HG02885 (cell line): ENCODE measurements at regions not wholly inside any gene's neighbourhood (a gene's known extent, or its start where the extent isn't known, plus 50 kb on each side); places are given as distances from the start of the nearest gene placed in this dataset.
"Not testable (repeated sequence)": the region's sequence is repeated elsewhere in the genome, so short reads cannot be mapped to it uniquely, and the experiment has no call there.

Experiments
- ATAC-seq: cut with Tn5 transposase; IDR thresholded peaks from one replicate; pipeline ENCODE4 v1.9.1; 2021; ENCODE audit warnings: mild to moderate bottlenecking; ENCODE audit not compliant: unreplicated experiment, poor library complexity

DNA sequence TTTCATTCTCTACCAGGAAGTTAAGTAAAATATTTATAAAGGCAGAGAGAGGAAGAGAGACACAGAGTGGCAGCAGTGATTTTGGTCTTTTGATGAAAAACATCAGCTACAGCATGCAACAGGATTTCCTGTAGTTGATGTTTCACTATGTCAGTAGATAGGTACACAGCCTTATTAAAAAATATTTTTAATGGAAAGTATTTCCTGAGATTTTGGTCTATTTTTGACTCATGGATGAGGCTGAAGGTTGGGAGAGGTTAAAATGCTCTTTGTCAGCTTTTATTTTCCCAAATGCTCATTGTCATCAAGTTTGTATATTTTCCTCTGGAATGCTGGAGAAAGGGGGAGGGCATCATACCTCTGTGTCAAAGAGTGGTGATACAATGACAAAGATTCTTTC is 1112.5 kb downstream of the CBLN2 start:
- ATAC-seq, result no peak

- ATAC-seq, result no peak
Measured at GRCh38 chr18:71431171-71431570, 1113.0 kb downstream of the CBLN2 start.

GRCh38 chr18:71426441-71426840 is 1117.7 kb downstream of the CBLN2 start:
- no peak for ATAC-seq

GRCh38 chr18:71405169-71405809 is 1116.4 kb downstream of the SOCS6 start:
- ATAC-seq, result no peak

DNA sequence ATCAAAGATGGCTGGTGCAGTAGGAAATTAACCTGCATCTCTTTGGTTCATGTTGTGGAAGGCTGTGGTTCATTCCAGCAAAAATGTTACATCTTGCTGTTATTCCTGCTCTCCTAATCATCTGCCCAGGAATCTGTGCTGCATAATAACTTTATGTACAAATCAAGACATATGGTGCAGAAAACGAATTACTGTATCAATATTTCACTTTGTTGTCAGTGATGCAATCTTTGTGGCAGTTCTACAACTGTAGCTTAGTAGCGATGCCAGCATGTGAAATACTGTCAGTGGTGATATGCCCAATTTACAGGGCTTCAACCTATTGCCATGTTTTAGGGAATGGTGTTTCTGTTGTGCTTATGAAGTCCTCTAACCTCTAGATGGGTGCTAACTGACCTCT is 1114.7 kb downstream of the SOCS6 start:
- ATAC-seq, result no peak

DNA sequence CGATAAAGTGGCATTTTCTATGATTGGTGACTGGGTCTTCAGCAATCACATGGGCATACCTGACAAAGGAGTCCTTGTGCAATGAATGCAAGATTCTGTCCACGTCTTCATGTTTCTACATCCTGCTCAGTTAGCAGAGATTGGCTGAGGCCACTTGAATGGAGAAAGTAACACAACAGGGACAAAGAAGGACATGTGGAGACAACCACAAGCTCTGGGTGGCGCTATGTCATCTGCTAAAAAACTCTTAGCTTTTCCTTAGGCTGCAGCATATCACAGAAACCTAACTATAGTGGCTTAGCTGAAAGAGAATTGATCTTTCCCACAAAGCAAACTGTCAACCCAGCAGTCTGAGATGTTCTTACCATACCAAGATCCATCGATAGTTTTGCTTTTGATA is 1109.7 kb downstream of the SOCS6 start:
- no peak for ATAC-seq

- no peak for ATAC-seq
Measured at GRCh38 chr18:71388148-71388547, 1099.3 kb downstream of the SOCS6 start.

DNA sequence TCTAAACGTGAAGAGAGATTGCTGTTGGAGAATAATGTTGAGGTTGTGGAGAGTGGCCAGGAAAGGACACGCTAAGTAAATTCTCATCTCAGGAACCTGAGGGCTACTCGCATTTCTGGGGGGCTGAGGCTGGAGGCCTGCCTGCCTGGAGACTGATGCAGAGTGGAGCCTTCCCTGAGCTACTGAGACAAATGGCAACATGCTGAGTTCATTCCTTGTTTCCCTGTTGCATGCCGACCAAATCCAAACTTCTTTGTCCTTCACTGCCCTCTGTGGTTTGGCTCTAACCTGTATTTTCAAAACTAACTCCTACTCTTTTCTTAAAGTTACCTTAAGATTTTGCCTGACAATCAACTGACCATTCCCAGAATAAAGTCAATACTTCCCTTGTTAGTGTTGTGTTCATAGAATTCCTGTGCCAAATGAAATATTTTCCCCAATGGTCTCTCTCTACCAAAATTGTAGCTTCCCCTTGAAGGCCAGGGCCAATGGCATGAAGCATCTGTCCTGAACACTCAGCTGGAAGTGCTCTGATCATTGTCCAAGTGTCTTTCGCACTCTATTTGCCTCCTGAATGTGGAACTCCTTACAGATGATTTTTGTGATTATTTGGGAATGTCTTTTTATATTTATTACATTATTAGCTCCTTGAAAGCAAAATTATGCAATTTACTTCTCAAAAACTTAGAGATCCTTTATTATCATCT is 1085.6 kb downstream of the SOCS6 start:
- ATAC-seq, result no peak

- ATAC-seq, result no peak
Measured at GRCh38 chr18:71371951-71372605, 1083.2 kb downstream of the SOCS6 start.

GRCh38 chr18:71370671-71371445 is 1082.0 kb downstream of the SOCS6 start:
- ATAC-seq, result no peak

GRCh38 chr18:71370095-71370494 is 1081.2 kb downstream of the SOCS6 start:
- ATAC-seq, result no peak

DNA sequence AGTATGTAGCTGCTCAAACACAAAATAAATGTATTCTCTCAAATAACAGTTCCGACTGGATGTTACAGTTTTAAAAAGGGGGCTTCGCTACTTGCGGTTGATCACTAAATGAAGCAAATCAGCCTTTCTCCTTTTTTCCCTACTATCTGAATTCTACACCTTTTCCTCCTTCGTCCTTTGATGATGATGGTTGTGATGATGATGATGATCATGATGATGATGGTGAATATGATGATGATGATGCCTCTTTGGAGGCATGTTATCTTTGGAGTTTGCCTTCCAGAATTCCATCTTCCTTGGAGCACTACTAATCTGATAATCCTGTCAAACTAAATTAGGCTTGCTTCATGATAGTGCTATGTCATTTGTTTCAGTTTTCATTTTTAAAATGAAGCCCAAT is 1073.3 kb downstream of the SOCS6 start:
- no peak for ATAC-seq

GRCh38 chr18:71355599-71355998 is 1066.8 kb downstream of the SOCS6 start:
- ATAC-seq, result not testable (repeated sequence)

DNA sequence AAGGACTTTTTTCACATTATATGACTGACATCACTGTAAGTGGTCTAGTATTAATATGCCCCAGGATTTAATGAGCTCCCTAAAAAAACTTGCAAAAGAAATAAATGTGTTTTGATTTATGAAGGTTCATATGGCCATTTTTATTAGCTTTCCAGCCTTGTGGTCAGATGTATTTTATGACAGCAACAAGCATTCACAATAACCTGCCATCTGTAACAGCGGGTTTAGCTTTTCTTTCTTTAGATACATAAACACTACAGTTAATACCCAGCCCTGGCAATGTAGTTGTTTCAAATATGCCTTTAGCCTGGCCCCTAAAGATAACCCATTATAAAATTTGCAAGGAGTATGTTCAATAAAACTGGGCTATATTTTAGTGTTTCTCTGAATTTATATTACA is 1063.8 kb downstream of the SOCS6 start:
- ATAC-seq, result no peak

- ATAC-seq, result no peak
Measured at GRCh38 chr18:71336576-71337210, 1047.8 kb downstream of the SOCS6 start.

DNA sequence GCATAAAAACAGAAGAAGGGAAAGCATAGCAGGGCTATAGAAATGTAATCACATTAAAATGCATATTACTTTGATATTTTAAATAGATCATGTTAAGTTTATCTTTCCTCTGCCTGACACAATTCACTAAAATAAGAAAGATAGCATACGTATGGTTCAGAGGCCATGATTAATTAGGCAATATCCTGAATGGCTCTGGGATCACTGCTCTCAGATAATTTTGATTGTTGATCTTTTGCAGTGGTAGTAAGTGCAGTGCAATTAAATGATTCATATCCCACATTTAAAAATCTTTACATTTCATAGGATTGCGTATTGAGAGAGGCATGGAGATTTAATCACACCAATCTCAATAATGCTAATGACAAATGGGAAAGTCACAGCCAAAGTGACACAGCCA is 1040.7 kb downstream of the SOCS6 start:
- no peak for ATAC-seq

- no peak for ATAC-seq
Measured at GRCh38 chr18:71329114-71329513, 1040.3 kb downstream of the SOCS6 start.

- ATAC-seq, result no peak
Measured at GRCh38 chr18:71327850-71328249, 1039.0 kb downstream of the SOCS6 start.

DNA sequence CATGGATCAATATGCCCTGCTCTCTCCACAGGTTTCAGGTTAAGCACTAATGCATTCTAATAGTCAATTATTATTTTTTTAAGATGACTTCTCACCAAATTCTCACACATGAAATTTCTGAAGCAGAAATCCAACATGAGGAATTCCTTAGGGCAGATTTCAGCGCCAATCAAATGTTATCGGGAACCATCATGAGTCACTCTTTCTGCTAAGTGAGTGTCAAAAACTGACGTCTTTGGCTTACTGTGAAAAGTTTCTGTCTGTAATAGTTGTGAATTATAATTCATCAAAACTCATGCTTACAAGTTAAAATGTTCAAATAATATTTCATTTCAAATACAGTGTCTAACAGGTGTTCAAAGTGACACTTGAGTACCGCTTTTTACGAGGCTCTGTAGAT is 1038.6 kb downstream of the SOCS6 start:
- no peak for ATAC-seq

GRCh38 chr18:71326826-71327225 is 1038.0 kb downstream of the SOCS6 start:
- ATAC-seq, result no peak
